OCI-LY3 (cell line): ENCODE measurements at regions not wholly inside any gene's neighbourhood (a gene's known extent, or its start where the extent isn't known, plus 50 kb on each side); places are given as distances from the start of the nearest gene placed in this dataset.

Experiments used
- H2AFZ ChIP-seq: fragments of 200-600, 300-600 bp; shearing (Covaris generic); 2 replicates; pipeline ENCODE4 v1.6.0; 2014; ENCODE audit warnings: antibody characterized with exemption, low read depth, low read length
- H3K27ac ChIP-seq: fragments of 200-600, 300-600 bp; sonication (generic); 2 replicates; pipeline ENCODE4 v1.5.1; 2014; ENCODE audit warnings: mild to moderate bottlenecking, low read length, moderate library complexity, mixed read lengths
- H3K27me3 ChIP-seq: fragments of 200-600, 300-600 bp; sonication (generic); 2 replicates; pipeline ENCODE4 v1.6.1; 2014; ENCODE audit warnings: low read depth, low read length, mixed read lengths
- H3K36me3 ChIP-seq: fragments of 200-600, 300-600 bp; sonication (generic); replicated peaks from 2 replicates; pipeline ENCODE3; 2014; ENCODE audit warnings: low read depth, low read length, mixed read lengths
- H3K4me1 ChIP-seq: fragments of 300-600, 200-600 bp; sonication (generic); 2 replicates; pipeline ENCODE4 v1.6.1; 2014; ENCODE audit warnings: low read length, mixed read lengths
- H3K4me2 ChIP-seq: fragments of 200-600, 300-600 bp; sonication (generic); 2 replicates; pipeline ENCODE4 v1.6.1; 2014; ENCODE audit warnings: low read length, mixed read lengths
- H3K4me3 ChIP-seq: fragments of 300-600, 200-600 bp; sonication (generic); 2 replicates; pipeline ENCODE4 v1.5.1; 2014; ENCODE audit warnings: antibody characterized with exemption, mild to moderate bottlenecking, low read length, moderate library complexity
- H3K79me2 ChIP-seq: fragments of 300-600, 200-600 bp; shearing (Covaris generic); 2 replicates; pipeline ENCODE4 v1.6.1; 2014; ENCODE audit warnings: mild to moderate bottlenecking, low read length, mixed read lengths
- H3K9ac ChIP-seq: fragments of 300-600, 200-600 bp; shearing (Covaris generic); 2 replicates; pipeline ENCODE4 v1.6.0; 2014; ENCODE audit warnings: mild to moderate bottlenecking, low read length, moderate library complexity
- H3K9me3 ChIP-seq: fragments of 200-600, 300-600 bp; shearing (Covaris generic); 2 replicates; pipeline ENCODE4 v1.6.1; 2014; ENCODE audit warnings: low read length, mixed read lengths; ENCODE audit not compliant: insufficient read depth
- H4K20me1 ChIP-seq: fragments of 200-600, 300-600 bp; sonication (generic); 2 replicates; pipeline ENCODE4 v1.6.1; 2016; ENCODE audit warnings: low read length, mixed read lengths; ENCODE audit not compliant: insufficient read depth
- EZH2phosphoT487 ChIP-seq: fragments of 200-600 bp; shearing (Covaris generic); IDR thresholded peaks from 2 replicates; pipeline ENCODE4 v1.6.1; 2018; ENCODE audit warnings: antibody characterized with exemption, mixed run types, low read depth
- TF ChIP-seq, protein P1 (sequence below): fragments of 200-600, 300-600 bp; sonication (generic); IDR thresholded peaks from 2 replicates; pipeline ENCODE4 v1.5.1; 2014; ENCODE audit warnings: antibody characterized with exemption, low read length, low read depth

DNA sequence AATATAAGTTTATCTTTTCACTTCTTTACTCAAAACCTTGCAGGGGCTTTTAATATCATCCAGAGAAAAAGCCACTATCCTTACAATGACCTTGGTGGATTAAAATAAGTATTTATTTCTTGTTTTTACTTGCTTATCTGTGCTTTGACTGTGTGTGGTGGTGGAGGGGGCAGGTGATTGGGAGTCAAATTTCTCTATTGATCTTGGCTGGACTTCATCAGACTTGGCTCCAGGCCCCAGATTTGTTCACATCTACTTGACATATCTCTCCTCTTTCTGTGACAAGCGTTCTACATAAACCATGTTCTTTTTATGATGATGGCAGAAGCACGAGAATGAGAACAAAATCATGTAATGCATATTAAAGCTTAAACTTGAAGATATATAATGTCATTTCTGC, 670.8 kb downstream of the PCDH17 start:
- Histone ChIP-seq H3K4me1 (peaks cover 38% of the 10 kb centered on the region), H3K4me2 (no peak overlapping the region), H3K4me3 (no peak overlapping the region), H3K9ac (no peak overlapping the region), H3K27me3 (no peaks in the 10 kb centered on the region), H3K27ac (no peak overlapping the region), H3K36me3 (no peaks in the 10 kb centered on the region), H3K9me3 (no peaks in the 10 kb centered on the region), H3K79me2 (no peaks in the 10 kb centered on the region), H2AFZ (no peak overlapping the region), H4K20me1 (no peaks in the 10 kb centered on the region)
- TF ChIP-seq EZH2phosphoT487: no peak
- TF ChIP-seq, protein P1, sequence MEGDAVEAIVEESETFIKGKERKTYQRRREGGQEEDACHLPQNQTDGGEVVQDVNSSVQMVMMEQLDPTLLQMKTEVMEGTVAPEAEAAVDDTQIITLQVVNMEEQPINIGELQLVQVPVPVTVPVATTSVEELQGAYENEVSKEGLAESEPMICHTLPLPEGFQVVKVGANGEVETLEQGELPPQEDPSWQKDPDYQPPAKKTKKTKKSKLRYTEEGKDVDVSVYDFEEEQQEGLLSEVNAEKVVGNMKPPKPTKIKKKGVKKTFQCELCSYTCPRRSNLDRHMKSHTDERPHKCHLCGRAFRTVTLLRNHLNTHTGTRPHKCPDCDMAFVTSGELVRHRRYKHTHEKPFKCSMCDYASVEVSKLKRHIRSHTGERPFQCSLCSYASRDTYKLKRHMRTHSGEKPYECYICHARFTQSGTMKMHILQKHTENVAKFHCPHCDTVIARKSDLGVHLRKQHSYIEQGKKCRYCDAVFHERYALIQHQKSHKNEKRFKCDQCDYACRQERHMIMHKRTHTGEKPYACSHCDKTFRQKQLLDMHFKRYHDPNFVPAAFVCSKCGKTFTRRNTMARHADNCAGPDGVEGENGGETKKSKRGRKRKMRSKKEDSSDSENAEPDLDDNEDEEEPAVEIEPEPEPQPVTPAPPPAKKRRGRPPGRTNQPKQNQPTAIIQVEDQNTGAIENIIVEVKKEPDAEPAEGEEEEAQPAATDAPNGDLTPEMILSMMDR: no peak

DNA sequence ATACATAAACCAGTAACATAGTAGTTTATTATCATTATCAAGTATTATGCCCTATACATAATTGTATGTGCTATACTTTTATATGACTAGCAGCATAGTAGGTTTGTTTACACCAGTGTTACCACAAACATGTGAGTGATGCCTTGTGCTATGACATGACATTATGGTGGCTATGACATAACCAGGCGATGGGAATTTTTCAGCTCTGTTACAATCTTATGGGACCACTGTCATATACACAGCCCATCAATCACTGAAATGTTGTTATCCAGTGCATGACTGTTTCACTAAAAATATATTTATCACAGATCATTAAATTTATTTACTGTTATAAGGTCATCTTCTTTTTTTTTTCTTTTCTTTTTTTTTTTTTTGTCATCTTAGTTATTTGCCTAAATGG, 674.5 kb downstream of the PCDH17 start:
- H3K4me2 ChIP-seq: no peak overlapping the region
- no peaks in the 10 kb centered on the region for H3K9me3 ChIP-seq
- no peak overlapping the region for H3K4me3 ChIP-seq
- H3K4me1 ChIP-seq: peaks cover 10% of the 10 kb centered on the region
- TF ChIP-seq EZH2phosphoT487: no peak
- TF ChIP-seq, protein P1: no peak
- no peaks in the 10 kb centered on the region for H3K27me3 ChIP-seq
- H2AFZ ChIP-seq: no peak overlapping the region
- no peaks in the 10 kb centered on the region for H4K20me1 ChIP-seq
- no peaks in the 10 kb centered on the region for H3K36me3 ChIP-seq
- no peaks in the 10 kb centered on the region for H3K79me2 ChIP-seq
- H3K27ac ChIP-seq: no peak overlapping the region
- H3K9ac ChIP-seq: no peak overlapping the region

DNA sequence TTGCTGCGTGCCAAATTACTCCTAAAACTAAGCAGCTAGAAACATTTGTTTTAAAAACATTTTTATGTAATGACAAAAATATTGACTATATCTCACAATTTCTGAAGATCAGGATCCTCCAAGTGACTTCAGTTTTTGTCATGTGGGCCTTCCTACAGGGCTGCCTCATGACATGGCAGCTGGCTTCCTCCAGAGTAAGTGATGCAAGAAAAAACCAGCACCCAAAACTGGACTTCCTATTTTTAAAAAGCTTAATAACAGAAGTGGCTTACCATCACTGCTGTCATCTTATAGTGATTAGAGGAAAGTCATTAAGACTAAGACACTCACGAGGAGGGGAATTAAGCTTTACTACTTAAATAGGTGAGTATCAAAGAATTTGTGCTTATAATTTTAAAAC, 681.7 kb downstream of the PCDH17 start:
- Histone ChIP-seq H3K9me3 (no peaks in the 10 kb centered on the region), H3K27ac (no peak overlapping the region), H4K20me1 (no peaks in the 10 kb centered on the region), H3K4me1 (peaks cover 7% of the 10 kb centered on the region), H3K27me3 (no peaks in the 10 kb centered on the region), H2AFZ (0 out of 2 replicates have a peak overlapping the region, but pooled peaks have one; percentile 35), H3K4me3 (no peak overlapping the region), H3K9ac (no peak overlapping the region), H3K79me2 (no peaks in the 10 kb centered on the region), H3K4me2 (no peak overlapping the region), H3K36me3 (no peaks in the 10 kb centered on the region)
- TF ChIP-seq EZH2phosphoT487: no peak
- TF ChIP-seq, protein P1: no peak

DNA sequence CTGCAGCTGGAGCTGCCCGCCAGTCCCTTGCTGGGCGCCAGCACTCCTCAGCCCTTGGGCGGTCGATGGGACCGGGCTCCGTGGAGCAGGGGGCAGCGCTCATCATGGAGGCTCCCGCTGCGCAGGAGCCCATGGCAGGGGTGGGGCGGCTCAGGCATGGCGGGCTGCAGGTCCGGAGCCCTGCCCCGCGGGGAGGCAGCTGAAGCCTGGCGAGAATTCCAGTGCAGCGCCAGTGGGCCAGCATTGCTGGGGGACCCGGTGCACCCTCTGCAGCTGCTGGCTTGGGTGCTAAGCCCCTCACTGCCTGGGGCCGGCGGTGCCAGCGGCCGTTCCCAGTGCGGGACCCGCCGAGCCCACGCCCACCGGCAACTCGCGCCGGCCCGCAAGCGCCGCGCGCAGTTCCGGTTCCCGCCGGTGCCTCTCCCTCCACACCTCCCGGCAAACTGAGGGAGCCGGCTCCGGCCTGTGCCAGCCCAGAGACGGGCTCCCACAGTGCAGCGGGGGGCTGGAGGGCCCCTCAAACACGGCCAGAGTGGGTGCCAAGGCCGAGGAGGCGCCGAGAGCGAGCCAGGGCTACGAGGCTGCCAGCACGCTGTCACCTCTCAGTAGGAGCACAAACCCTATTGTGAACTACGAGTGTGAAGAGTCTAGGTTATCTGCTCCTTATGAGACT, 687.1 kb downstream of the PCDH17 start:
- Histone ChIP-seq H3K9ac (no peak overlapping the region), H3K79me2 (no peaks in the 10 kb centered on the region), H3K4me3 (no peak overlapping the region), H3K4me2 (no peak overlapping the region), H3K36me3 (no peaks in the 10 kb centered on the region), H2AFZ (no peak overlapping the region), H3K27me3 (no peaks in the 10 kb centered on the region), H3K27ac (no peak overlapping the region), H4K20me1 (no peaks in the 10 kb centered on the region), H3K4me1 (no peaks in the 10 kb centered on the region), H3K9me3 (no peaks in the 10 kb centered on the region)
- TF ChIP-seq, protein P1: no peak
- TF ChIP-seq EZH2phosphoT487: no peak
